ENCODE measurements at regions not wholly inside any gene's neighbourhood (a gene's known extent, or its start where the extent isn't known, plus 50 kb on each side); places are given as distances from the start of the nearest gene placed in this dataset.

GRCh38 chr12:107322063-107322462 lies 228.7 kb upstream of the CRY1 start:
- Histone ChIP-seq H3K4me3 (no peak overlapping the region), H3K9ac (ENCODE audit: insufficient read depth in 1 of 2, low read depth in 2 of 2, low read length in 2 of 2) (no peak overlapping the region), H2AFZ (ENCODE audit: low read depth, low read length) (no peak overlapping the region), H3K79me2 (ENCODE audit: control insufficient read depth, insufficient read depth, low read length) (no peaks in the 10 kb centered on the region), H3K36me3 (ENCODE audit: control insufficient read depth, insufficient read depth, low read length) (no peaks in the 10 kb centered on the region), H3K4me1 (replicated peaks in 1 of 2; ENCODE audit: control insufficient read depth in 2 of 2, insufficient read depth in 2 of 2, low read length in 2 of 2) (peaks cover 0 to 24% of the 10 kb centered on the region in 2 experiments; a peak in 2 of 5 replicates), H4K20me1 (replicated peaks; ENCODE audit: control insufficient read depth, insufficient read depth, low read length) (no peaks in the 10 kb centered on the region; the same call in 1 of the 2 replicates), H3K27me3 (ENCODE audit: control insufficient read depth in 2 of 2, insufficient read depth in 2 of 2, low read length in 2 of 2) (peaks cover 2 to 29% of the 10 kb centered on the region in 2 experiments; a peak in 4 of 5 replicates), H3K4me2 (ENCODE audit: insufficient read depth, low read length) (no peak overlapping the region), H3K9me3 (replicated peaks; ENCODE audit: control insufficient read depth, insufficient read depth, low read depth, low read length) (no peaks in the 10 kb centered on the region), H3K9me1 (ENCODE audit: control insufficient read depth, insufficient read depth, low read length) (no peaks in the 10 kb centered on the region), H3K27ac (ENCODE audit: extremely low read depth, low read depth, low read length) (no peak overlapping the region)
- intact Hi-C loops (cut with micrococcal nuclease) (no loop called here), in situ Hi-C loops (cut with MboI) (no loop called here)
- FAIRE-seq (no peak), DNase-seq (ENCODE audit: extremely low read depth in 1 of 4, low spot score in 3 of 4) (no peak), ATAC-seq (no peak)
- WGBS (ENCODE audit: insufficient coverage, low coverage, missing lambda C conversion rate) = 0% methylated on average over 3 of the region's 3 CpGs
- BruUV-seq (replicated peaks) = no TSS peak
- CTCF ChIA-PET (ENCODE audit: low intra/inter-chr PET ratio) = no interaction called here
- POLR2A ChIA-PET = no interaction called here
- TF ChIP-seq ZNF778 (CRISPR knock-in tag; IDR thresholded peaks at IDR 0.05) (no peak), KDM1A (IDR thresholded peaks at IDR 0.05) (no peak), KAT8 (IDR thresholded peaks at IDR 0.05; ENCODE audit: low read depth) (no peak), TBL1XR1 (IDR thresholded peaks at IDR 0.05; ENCODE audit: low read length in 2 of 2) (no peak), ZNF318 (IDR thresholded peaks at IDR 0.05; ENCODE audit: borderline replicate concordance in 1 of 2, low read depth in 1 of 2) (no peak), XRCC3 (IDR thresholded peaks at IDR 0.05) (no peak), OTX1 (CRISPR knock-in tag; IDR thresholded peaks at IDR 0.05) (no peak), BACH1 (tag; IDR thresholded peaks at IDR 0.05) (no peak), ETV5 (CRISPR knock-in tag; IDR thresholded peaks at IDR 0.05; ENCODE audit: low read depth) (no peak), TAF9B (IDR thresholded peaks at IDR 0.05; ENCODE audit: partially characterized antibody) (no peak), ZBTB5 (IDR thresholded peaks at IDR 0.05) (no peak), ELK3 (CRISPR knock-in tag; IDR thresholded peaks at IDR 0.05) (no peak)
